Natural killer cell (primary cell): ENCODE measurements at regions not wholly inside any gene's neighbourhood (a gene's known extent, or its start where the extent isn't known, plus 50 kb on each side); places are given as distances from the start of the nearest gene placed in this dataset.

Source experiments
- ATAC-seq, 3 donors: fragments of 150-1000 bp in 2 of 3; fragments of 200-7000 bp in 1 of 3; cut with Tn5 transposase; 1 replicate in 1 of 3; 2 replicates in 2 of 3; pipeline ENCODE4 v1.10.0; 2021; ENCODE audit warnings: mild to moderate bottlenecking in 2 of 3, moderate library complexity in 2 of 3
- DNase-seq, 2 donors: peaks; one replicate each; pipeline versions ENCODE4 v3.0.0 to v3.0.0-alpha.2; 2013 to 2021; ENCODE audit warnings: mixed read lengths in 1 of 2
- H3K27ac ChIP-seq: one replicate; pipeline ENCODE4 v1.5.1; 2013; ENCODE audit warnings: mild to moderate bottlenecking, low read length
- H3K27me3 ChIP-seq: one replicate; pipeline ENCODE4 v1.6.1; 2013; ENCODE audit warnings: low read length; ENCODE audit not compliant: control insufficient read depth, insufficient read depth
- H3K36me3 ChIP-seq: one replicate; pipeline ENCODE4 v1.6.1; 2013; ENCODE audit warnings: low read length; ENCODE audit not compliant: control insufficient read depth, insufficient read depth
- H3K4me1 ChIP-seq: one replicate; pipeline ENCODE4 v1.6.1; 2013; ENCODE audit warnings: low read length; ENCODE audit not compliant: control insufficient read depth, insufficient read depth
- H3K4me3 ChIP-seq: one replicate; pipeline ENCODE4 v1.5.1; 2013; ENCODE audit warnings: low read length
- H3K9me3 ChIP-seq: one replicate; pipeline ENCODE4 v1.6.1; 2013; ENCODE audit warnings: low read length; ENCODE audit not compliant: control insufficient read depth, insufficient read depth
- H3K27ac Mint-ChIP-seq, 2 donors: one replicate each; pipeline ENCODE4 v1.8.0; 2022; ENCODE audit warnings: mild to moderate bottlenecking in 2 of 2, mixed read lengths in 2 of 2, moderate library complexity in 1 of 2
- H3K27me3 Mint-ChIP-seq, 2 donors: one replicate each; pipeline ENCODE4 v1.8.0; 2022; ENCODE audit warnings: low read depth in 2 of 2, mixed read lengths in 2 of 2
- H3K36me3 Mint-ChIP-seq: one replicate; pipeline ENCODE4 v1.8.0; 2022; ENCODE audit warnings: mixed read lengths
- H3K4me1 Mint-ChIP-seq, 2 donors: one replicate each; pipeline ENCODE4 v1.8.0; 2022; ENCODE audit warnings: mixed read lengths in 2 of 2
- H3K4me3 Mint-ChIP-seq: one replicate; pipeline ENCODE4 v1.8.0; 2022; ENCODE audit warnings: mild to moderate bottlenecking, moderate library complexity, mixed read lengths
- H3K9me3 Mint-ChIP-seq, 2 donors: one replicate each; pipeline ENCODE4 v1.8.0; 2022; ENCODE audit warnings: mixed read lengths in 2 of 2
- CTCF ChIP-seq: fragments of 200-600 bp; IDR thresholded peaks from one replicate; pipeline ENCODE4 v1.8.0; 2022; ENCODE audit warnings: antibody characterized with exemption
- WGBS: methylation state at CpG from one replicate; pipeline ENCODE4 v1.1.7; 2013; ENCODE audit warnings: missing lambda C conversion rate; ENCODE audit not compliant: insufficient coverage; 5-methylcytosine and 5-hydroxymethylcytosine counted together
- intact Hi-C: fragments of 100-400 bp; cut with micrococcal nuclease; formaldehyde crosslinking; loops from one replicate; pipeline ENCODE4 v1.14.2; 2022

DNA sequence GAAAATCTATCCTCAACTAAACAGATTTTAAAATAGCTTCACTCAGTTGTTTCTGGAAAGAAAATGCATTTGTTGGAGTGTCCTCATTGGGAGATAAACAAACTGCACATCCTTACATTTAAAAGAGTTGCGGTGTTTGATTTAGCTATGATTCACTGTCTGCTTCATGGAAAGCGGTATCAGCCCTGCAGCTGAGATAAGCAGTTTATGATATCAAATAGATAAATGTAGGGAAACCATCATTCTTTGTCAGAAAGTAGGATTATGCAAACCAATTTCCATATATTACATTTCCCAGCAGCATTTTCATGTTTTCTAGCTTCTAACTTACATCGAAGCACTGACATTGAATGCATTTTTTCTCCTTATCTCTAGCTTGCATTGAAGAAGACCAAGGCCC lies 698.9 kb downstream of the DIPK2A start:
- Mint-ChIP-seq H3K36me3 (peaks cover 7% of the 10 kb centered on the region), H3K27ac (no peak overlapping the region), H3K4me3 (no peak overlapping the region), H3K9me3 (peaks cover 11% of the 10 kb centered on the region in 2 donors), H3K27me3 (no peaks in the 10 kb centered on the region), H3K4me1 (no peaks in the 10 kb centered on the region)
- H3K27ac ChIP-seq: no peak overlapping the region
- no peak for DNase-seq
- H3K9me3 ChIP-seq: peaks cover under 1% of the 10 kb centered on the region
- ATAC-seq: no peak
- no peaks in the 10 kb centered on the region for H3K27me3 ChIP-seq
- no peak overlapping the region for H3K4me3 ChIP-seq
- intact Hi-C loops: no loop called here
- H3K36me3 ChIP-seq: no peaks in the 10 kb centered on the region
- no peaks in the 10 kb centered on the region for H3K4me1 ChIP-seq
- 88% methylated on average over 1 of the region's 3 CpGs for WGBS
- TF ChIP-seq CTCF: no peak

DNA sequence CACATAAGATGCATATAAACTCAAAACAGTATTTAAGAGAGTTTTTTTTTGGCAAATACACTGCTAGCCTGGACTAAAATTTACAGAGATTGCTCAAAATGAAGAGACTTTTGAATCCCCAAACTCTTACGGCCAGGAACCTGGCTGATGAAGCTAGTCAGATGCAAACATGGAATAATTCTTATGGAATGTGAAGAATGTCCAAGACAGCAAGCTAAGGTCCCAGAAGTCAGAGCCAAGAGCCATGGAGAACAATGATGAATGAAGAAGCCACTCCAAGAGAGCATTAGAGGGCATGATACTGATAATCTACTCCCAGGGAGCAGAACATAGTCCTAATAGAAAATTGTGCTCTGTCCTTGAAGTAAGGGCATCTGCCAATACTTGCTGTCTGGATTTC lies 705.5 kb downstream of the DIPK2A start:
- intact Hi-C loops: no loop called here
- Mint-ChIP-seq H3K27me3 (no peaks in the 10 kb centered on the region), H3K4me3 (no peak overlapping the region), H3K36me3 (no peaks in the 10 kb centered on the region), H3K27ac (no peak overlapping the region), H3K4me1 (no peaks in the 10 kb centered on the region), H3K9me3 (peaks cover 7% of the 10 kb centered on the region in 2 donors)
- TF ChIP-seq CTCF: no peak
- ATAC-seq (no peak), DNase-seq (no peak)
- no peaks in the 10 kb centered on the region for H3K27me3 ChIP-seq
- H3K4me3 ChIP-seq: no peak overlapping the region
- H3K27ac ChIP-seq: no peak overlapping the region
- WGBS: 81% methylated on average over 1 of the region's 1 CpG
- no peaks in the 10 kb centered on the region for H3K36me3 ChIP-seq
- no peaks in the 10 kb centered on the region for H3K9me3 ChIP-seq
- no peaks in the 10 kb centered on the region for H3K4me1 ChIP-seq

DNA sequence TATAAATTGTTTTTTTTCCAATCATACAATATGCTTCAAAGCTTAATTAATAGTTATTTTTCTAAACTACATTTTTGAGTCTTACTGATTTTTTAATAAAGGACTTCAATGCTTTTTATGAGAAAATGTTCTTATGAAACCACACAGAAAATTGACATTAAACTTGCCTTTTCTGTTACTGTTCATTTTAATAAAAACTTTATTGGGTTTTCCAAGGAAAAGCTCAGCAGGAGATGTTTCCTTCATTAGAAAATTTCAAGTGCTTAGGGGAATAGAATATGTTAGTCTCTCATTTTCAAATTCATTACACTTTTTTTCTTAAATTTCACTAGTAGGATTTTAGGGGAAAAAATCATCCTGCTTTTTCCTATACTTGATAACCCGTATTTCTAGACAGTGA lies 711.4 kb downstream of the DIPK2A start:
- H3K4me3 ChIP-seq: no peak overlapping the region
- Mint-ChIP-seq H3K36me3 (no peaks in the 10 kb centered on the region), H3K4me1 (no peaks in the 10 kb centered on the region), H3K27me3 (no peaks in the 10 kb centered on the region), H3K4me3 (no peak overlapping the region), H3K9me3 (peaks cover 4 to 10% of the 10 kb centered on the region in 2 donors), H3K27ac (no peak overlapping the region)
- H3K36me3 ChIP-seq: no peaks in the 10 kb centered on the region
- no peak for DNase-seq
- no peaks in the 10 kb centered on the region for H3K27me3 ChIP-seq
- TF ChIP-seq CTCF: no peak
- H3K4me1 ChIP-seq: no peaks in the 10 kb centered on the region
- no peaks in the 10 kb centered on the region for H3K9me3 ChIP-seq
- intact Hi-C loops: no loop called here
- no peak for ATAC-seq
- no peak overlapping the region for H3K27ac ChIP-seq
- WGBS: no CpG with 5 or more reads among the region's 1 CpG

DNA sequence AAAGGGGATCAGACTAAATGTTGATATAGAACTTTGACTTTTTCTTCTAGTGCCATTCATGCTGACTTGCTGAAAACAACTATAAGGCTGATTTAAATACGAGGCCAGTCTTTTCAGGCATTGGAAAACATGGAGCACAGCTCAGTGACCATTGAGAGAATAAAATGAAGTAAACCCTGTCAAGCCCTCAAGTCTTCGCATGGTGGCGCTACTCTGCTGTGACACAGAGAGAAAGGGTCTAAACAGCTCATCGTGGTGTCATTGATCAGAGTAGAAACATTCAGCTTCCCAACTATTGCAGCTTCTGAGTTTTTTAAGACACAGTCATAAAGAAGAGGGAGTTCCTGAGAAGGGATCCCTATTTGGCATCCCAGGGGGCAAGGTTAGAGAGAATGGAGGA lies 716.2 kb downstream of the DIPK2A start:
- no peaks in the 10 kb centered on the region for H3K4me1 Mint-ChIP-seq
- no peak overlapping the region for H3K4me3 Mint-ChIP-seq
- H3K9me3 ChIP-seq: no peaks in the 10 kb centered on the region
- ATAC-seq (no peak), DNase-seq (no peak)
- no peak overlapping the region for H3K27ac ChIP-seq
- intact Hi-C loops: no loop called here
- H3K4me3 ChIP-seq: no peak overlapping the region
- H3K9me3 Mint-ChIP-seq: peaks cover 8 to 13% of the 10 kb centered on the region in 2 donors
- H3K27me3 ChIP-seq: no peaks in the 10 kb centered on the region
- H3K4me1 ChIP-seq: no peaks in the 10 kb centered on the region
- H3K36me3 ChIP-seq: no peaks in the 10 kb centered on the region
- TF ChIP-seq CTCF: no peak
- 73% methylated on average over 4 of the region's 4 CpGs for WGBS
- no peaks in the 10 kb centered on the region for H3K36me3 Mint-ChIP-seq
- H3K27ac Mint-ChIP-seq: no peak overlapping the region
- no peaks in the 10 kb centered on the region for H3K27me3 Mint-ChIP-seq
